HG03175 (cell line): ENCODE measurements at regions not wholly inside any gene's neighbourhood (a gene's known extent, or its start where the extent isn't known, plus 50 kb on each side); places are given as distances from the start of the nearest gene placed in this dataset.
A peak's percentile ranks its signal among the peaks of the same experiment; 100 is the strongest.
"Not testable (repeated sequence)": the region's sequence is repeated elsewhere in the genome, so short reads cannot be mapped to it uniquely, and the experiment has no call there.

Experiments used
- ATAC-seq: cut with Tn5 transposase; IDR thresholded peaks from one replicate; pipeline ENCODE4 v1.9.1; 2021; ENCODE audit warnings: mild to moderate bottlenecking, moderate library complexity; ENCODE audit not compliant: unreplicated experiment

DNA sequence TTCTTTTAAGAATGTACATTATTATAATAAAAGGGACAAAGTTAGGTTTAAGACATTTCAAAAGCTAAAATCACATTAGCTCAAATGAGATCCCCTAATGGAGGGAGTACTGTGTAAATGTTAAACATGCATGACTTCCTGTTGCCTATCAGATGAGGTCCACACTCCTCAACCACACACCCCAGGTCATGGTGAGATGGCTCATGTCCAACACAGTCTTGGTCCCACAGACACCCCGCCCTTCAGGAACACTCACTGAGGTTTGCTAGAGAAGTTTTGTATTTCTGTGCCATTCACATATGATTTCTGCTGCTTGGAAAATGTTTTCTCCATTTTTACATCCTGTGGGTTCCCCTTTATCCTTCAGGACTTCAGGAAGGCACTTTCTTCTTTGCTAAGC, 491.0 kb downstream of the SOX11 start:
- no peak for ATAC-seq

DNA sequence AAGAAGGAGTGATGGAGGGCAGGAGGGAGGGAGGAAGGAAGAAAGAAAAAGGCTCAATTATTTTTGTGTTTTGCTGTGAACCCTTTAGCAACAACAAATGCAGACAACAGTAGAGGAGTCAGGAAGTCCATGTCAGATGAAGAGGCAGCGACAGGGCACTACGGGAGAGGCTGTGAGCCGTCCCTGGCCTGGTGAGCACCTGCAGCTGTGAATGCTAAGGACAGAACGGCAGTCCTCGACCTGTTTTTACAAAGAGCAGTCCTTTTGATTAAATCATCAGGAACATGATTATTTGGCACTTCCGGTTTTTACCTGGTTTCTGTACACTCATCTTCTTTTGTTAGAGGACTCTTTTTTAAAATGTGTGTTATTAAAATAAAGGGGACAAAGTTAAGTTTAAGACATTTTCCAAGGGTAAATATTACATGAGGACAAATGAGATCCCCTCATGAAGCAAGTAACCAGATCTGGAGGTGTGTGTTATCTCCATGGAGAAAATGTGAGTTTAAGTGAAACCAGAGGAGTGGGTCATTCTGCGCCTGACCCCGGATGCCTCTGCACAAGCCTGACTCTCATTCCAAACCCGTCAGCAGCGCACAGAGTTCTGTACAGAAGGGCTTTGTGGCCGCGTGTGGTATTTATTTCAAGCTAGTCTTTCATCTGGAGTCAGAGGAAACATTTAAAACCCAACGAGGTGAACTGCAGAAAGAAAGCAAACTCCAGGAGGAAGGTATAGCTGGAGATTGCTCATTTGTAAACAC, 492.5 kb downstream of the SOX11 start:
- no peak for ATAC-seq

DNA sequence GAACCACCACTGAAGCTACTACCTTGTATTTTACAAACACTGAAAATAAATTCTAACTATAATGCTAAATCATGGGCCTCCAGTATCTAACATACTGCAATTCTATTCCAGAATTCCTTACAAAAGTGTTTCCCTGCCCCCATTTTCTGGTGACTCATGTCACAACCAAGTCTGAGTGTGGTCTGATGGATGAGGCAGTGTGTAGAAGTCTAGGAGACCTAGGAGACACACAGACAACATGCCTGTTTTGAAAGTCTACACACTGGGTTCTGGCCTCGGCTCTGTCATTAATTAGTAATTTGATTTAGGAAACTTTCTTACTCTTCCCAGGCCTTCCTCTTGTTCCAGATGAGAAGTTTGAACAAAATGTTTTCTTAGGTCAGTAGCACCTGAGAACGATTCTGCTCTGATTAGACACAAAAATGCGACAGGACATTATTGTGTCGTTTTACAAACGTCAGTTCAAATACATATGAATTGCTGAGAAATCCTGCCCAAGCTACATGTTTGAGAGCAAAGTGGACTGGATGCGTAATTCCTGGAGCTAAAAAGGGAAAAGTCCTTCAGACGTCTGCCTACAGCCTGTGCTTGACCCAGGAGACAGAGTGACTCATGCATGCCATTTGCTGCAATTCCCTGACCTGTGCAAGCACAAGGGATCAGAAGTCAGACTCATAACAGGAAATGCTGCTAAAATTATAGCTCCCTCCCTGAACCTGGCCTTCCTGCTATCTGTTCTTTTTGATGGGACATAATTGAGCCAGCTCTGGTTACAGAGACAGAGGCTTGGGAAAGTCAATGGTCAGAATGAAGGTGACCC, 494.4 kb downstream of the SOX11 start:
- no peak for ATAC-seq

DNA sequence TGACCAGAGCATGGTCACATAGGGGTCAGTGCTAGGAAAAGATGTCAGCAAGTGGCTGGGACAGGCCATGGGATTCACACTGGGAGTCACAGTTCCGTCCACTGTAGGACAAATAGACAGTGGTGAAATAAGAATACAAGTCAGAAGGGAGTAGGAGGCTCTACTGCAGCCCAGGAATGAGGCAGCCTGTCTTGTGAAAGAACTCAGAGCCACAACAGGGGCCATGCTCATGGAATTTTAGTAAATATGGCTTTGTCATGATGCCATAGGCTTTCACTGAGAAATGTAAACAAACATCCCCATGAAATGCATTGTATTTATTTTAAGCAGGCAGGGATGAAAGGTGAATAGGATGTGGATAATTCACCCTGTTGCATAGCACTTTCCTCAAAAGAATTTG, 504.3 kb downstream of the SOX11 start:
- no peak for ATAC-seq

DNA sequence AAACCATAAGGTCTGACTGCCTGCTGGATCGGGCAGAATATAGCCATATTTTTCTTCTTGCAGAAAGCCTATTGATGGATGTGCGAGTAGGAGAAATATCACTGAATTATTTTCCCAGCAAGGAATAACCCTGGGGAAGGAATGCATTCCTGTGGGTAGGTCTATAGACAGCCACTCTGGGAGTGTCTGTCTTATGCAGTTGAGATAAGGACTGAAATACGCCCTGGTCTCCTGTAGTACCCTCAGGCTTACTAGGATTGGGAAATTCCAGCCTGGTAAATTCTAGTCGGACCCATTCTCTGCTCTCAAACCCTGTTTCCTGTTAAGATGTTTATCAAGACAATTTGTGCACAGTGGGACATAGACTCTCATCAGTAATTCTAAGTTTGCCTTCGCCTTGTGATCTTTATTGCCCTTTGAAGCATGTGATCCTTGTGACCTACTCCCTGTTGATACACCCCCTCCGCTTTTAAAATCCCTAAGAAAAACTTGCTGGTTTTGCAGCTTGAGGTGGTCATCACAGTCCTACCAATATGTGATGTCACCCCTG, 506.3 kb downstream of the SOX11 start:
- ATAC-seq = not testable (repeated sequence)

DNA sequence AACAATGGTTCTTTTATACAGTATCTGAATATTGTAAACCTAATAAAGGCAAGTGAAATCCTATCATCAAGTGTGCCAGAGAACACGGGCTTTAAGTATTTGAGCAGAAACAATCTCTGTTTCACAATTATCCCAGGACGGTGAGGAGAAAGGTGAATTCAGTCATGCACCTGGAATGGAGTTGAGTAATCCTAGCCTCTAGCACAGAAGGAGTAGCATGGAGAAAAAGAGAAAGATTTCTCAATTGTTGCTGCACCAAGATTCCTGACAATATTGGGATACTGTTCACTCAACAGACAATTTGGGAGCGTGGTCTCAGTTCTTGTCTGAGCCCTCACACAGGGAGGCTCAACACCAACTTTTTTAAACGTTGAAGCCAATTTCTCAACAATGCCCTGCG, 510.6 kb downstream of the SOX11 start:
- no peak for ATAC-seq

DNA sequence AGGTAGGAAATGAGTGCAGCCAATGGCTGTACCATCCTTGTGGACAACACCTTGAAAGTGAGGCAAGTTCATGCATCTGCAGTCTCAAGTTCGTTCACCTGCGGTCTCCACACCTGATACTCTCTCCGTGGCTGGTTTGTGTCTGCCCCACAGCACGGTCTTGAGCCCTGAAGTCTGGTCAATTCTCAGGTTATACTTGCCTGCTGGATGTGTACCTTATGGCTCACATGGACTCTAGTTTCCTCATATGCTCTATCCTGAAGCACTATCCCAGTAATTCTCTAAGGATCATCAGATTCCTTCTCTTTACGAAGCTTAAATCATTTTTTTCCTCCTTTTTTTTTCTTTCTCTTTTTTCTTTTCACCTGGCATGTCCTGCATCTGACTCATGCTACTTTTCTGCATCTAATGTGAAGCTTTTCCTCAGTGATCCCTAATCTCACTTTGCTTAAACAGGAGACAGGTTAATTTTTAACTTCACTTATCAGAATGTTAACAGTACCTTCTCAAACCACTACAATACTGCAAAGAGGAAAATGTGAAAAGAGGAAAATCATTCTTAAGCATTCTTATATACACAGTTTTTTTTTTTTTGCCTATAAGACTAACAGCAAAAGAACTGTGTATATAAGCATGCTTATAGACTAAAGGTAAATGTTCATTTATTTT, 511.2 kb downstream of the SOX11 start:
- ATAC-seq = no peak

DNA sequence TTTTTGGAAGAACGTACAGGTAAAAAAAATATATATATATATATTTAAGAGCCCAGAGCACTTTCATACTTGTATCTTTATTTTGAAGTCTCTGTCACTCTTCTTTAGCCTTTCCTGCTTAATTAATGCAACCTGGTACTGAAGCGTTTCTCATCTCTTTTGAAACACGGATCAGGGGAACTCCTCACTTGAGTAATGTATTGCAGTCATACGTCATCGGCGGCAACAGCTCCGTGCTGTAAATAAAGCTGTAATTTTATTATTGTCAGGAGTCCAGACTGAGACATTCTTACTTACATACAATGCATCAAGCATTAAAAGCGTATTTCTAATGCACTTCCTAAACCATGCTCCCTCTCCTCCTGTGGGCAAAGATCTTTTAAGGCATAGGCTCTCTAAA, 514.7 kb downstream of the SOX11 start:
- ATAC-seq = no peak

DNA sequence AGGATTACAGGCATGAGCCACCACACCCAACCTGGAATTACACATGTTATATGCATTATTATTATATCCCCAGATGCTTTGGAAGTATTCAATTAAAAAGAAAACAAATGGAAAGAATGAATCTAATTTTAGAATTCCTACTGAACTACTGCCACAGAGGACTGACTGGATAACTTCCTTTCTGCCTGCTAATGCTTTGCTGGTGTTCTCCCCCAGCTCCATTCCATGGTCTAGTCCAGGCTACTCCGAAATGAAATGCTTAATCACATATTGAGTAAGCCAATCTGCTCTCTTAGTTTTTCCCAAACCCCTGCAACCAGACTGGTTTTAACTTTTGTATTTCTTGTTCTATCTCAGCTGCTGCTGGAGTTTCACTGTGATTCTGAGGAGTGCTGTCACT, 519.1 kb downstream of the SOX11 start:
- no peak for ATAC-seq

DNA sequence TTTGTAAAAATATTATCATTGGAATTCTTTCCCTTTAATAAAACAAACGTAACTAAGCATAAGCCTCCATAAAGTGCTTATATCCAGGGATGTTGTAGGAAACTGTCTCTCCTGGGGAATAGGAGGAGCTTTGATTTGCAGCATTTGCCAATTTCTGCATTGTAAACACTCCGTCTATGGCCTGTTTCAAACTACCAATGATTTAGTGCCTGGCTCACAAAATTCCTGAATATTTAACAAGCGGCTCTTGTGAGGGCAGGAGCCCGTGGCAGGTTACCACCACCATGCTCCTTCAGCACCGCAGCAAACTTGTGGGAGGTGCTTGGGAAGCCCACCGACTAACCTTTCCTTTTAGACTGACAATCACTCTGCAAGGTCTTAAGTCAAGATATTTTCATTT, 520.3 kb downstream of the SOX11 start:
- ATAC-seq = no peak

DNA sequence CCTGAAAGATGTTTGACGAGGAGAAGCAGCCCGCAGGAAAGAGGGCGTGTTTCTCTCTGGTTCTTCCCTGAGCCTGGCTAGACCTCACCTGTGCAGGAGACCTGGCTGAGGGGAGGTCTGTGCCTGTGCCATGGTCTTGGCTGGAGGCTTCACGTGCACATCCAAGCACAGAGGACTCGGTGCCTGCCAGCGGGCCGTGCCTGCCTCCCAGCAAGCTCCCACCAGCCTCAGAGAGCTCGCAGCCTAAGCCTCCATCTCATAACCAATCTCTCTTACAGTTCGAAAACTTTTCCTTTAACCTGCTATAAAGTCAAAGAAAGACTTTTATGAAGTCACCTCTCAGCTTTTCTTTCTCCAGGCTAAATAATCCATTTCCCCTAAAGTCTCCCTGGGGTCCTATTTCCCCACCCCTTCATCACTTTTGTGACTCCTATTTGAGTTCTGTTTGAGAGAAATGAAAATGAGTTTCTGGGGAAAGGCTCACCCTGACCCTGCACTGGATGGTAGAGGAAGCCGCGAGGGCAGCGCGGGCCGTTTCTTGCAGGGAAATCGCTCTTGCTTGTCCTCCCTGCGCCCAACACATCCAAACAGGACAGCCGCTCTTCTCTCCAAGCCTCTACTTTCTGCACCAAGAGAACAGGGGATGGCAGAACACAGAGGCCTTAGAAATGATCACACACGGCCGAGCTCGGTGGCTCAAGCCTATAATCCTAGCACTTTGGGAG, 521.0 kb downstream of the SOX11 start:
- no peak for ATAC-seq

DNA sequence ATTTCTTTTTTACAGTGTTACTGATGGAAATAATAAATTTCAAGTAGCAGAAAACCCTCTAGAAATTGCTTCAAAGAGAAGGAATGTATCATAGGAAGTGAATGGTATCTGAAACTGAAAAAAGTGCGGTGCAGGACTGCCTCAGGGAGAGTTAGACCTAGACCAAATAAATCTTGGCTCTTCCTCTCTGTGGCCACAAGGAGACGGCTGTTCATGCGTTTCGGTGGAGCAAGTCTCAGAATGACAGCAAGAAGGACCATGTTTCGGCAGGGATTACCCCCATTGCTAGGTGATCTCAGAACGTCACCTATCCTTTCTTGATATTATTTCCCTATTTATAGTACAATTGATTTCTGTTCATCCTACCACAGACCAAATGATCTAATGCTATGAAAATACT, 522.3 kb downstream of the SOX11 start:
- ATAC-seq = peak; percentile 47

DNA sequence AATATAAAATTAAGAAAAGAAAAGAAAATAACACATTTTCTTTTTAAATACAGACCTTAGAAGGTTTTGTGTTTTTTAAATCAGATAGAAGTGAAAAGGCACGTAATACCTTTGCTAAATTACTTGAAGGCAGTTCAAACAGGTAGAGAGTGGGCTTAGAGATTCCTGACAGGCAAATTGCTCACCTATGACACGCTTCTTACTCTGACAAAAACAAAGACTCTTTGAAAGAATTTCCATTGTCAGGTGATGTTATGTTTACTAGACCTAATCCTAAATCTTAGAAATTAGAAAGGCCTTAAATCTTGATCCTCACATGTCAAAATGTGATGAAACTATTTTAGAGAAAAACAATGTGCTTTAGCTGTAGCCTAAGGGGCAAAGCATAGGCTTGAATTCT, 522.9 kb downstream of the SOX11 start:
- no peak for ATAC-seq

DNA sequence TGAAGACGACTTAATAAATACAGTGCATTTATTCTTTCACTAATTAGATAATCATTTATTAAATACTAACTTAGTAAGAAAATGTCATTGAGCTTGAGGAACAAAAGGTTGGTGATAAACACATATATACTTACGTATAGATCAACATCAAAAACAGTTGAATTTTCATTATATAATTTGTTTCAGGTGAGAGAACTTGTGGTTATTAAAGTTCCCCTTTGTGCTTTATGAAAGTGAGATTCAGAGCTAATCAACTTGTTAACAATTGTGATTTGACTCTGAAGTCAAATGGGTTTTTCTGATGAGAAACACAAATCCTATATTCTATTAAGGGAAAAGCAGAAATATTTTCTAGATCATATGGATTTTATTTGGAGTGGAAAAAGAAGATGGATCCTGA, 524.0 kb downstream of the SOX11 start:
- no peak for ATAC-seq

DNA sequence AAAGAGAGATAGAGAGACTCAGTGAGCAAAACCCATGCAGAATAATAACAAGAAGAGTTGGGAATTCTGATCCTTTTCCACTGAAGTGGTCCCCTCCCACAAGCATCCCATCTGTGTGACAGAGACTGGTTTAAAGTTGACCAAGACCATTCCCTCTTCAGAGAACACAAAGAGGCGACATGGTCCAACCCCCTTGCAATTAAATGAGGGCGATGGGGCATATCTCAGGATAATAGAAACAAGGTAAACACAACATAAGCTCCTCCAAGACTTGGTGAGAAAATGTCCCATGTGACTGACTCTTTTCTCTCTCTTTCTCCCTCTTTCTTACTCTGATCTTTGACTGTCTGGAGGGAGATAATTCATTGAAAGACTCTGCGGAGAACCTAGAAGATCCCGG, 526.7 kb downstream of the SOX11 start:
- no peak for ATAC-seq

DNA sequence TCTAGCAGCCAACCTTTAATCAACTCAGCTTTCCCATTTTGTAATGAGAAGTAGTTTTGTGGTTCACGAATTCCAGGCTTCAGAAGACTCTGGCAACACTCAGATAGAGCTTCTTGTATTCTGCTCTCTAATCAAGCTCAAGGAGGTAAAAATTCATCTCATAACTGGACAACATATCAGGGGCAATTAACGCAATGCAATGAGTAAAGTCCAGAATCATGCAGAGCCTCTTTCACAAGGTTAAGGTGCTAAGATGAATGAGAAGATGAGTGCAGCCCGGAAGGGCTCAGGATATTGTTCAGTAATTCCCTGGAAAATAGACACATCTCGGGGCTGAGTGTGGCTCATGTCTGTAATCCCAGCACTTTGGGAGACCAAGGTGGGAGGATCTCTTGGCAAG, 527.7 kb downstream of the SOX11 start:
- no peak for ATAC-seq

DNA sequence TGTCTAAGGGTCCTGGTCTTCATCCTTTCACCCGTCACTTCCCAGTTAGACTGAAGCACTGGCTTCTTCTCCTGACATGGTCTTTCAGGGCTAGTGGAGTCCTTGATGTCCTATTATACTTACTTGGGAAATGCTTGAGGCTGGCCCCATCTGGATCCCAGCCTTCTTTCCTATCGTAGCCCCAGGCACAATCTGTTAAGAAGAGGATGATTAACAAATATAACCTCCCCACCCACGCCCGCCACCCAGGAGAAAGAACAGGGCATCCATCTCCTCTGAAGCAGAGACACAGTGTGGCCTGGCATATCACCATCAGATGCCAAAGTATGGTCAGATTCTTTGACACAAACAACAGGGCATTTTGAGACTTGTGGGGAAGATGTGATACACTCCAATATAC, 530.1 kb downstream of the SOX11 start:
- ATAC-seq = no peak

DNA sequence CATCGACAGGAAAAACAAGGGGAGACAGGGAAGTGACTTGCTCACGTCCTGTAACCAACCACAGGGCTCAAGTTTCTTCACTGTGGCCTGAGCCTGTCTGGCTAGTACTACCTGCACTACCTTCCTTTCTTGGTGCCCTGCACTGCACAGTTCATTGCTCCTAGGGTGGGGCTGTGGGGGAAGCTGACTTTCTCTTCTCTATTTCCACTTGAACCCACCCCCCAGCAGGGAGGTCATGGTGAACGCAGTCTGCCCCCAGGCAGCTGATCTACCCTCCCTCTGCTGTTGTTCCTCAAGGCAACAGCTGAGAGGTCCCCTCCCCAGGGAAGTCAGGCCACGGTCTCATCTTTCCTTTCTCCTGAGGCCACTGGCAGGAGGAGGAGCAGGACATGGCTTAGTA, 532.1 kb downstream of the SOX11 start:
- ATAC-seq = peak; percentile 48

DNA sequence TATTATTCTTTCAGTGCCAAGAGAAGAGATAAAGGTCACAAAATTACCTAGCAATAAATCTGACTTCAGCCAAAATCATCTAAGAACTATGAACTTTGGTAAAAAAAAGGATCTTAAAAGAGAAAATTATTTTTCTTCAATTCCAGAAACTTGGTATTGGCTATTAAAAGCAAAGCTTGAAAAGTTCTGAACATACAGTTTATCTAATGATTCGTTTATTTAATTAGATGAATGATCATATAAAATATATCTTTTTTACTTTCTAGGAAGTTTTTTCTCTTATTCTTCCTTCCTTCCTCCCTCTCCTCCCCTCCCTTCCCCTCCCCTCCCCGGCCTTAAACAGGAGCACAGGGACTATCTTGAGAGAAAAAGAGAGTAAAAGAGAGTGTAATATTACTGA, 536.1 kb downstream of the SOX11 start:
- ATAC-seq = no peak

DNA sequence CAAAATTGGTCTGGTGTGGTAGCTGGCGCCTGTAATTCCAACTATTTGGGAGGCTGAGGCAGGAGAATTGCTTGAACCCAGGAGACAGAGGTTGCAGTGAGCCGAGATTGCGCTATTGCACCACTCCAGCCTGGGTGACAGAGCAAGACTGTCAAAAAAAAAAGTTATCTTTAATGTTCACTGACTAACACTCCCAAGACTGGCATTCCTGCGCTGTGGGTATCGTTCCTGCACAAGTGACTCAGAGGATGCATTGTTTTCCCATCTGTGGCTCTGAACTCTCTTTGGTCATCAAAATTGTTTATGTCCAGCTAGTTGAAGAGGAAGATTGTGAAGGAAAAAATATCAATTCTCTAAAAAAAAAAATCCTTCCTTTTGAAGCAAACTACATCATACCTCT, 539.0 kb downstream of the SOX11 start:
- no peak for ATAC-seq

DNA sequence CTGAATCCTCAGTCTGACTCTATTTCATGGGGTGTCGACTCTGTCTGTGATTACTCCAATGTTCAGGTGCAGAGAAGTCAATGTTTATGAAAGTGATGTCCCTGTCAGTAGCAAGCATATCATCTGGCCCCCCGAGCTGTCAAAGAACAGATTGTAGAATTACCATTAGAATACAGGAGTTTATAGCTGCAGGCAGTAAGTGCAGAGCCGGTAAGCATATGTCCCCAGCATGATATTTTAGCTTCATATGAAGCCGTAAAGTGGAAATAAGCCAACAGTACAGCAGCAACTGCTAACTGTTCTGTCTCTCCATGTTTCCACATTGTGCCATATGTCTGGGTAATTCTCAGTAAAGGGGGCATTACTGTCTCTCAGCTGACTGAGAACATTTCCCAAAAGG, 541.8 kb downstream of the SOX11 start:
- no peak for ATAC-seq
